Breast epithelium (tissue), 4 donors: ENCODE measurements at regions not wholly inside any gene's neighbourhood (a gene's known extent, or its start where the extent isn't known, plus 50 kb on each side); places are given as distances from the start of the nearest gene placed in this dataset.

ENCODE experiments used
- DNase-seq, 2 donors: peaks; one replicate each; pipeline ENCODE4 v3.0.0-alpha.2; 2019; ENCODE audit warnings: low spot score in 2 of 2
- H3K27ac ChIP-seq, 2 donors: fragments of 200-600 bp; sonication (generic) in 1 of 2; one replicate each; pipeline ENCODE4 v1.5.1; 2016 to 2019; ENCODE audit warnings: mild to moderate bottlenecking in 1 of 2
- H3K27me3 ChIP-seq, 2 donors: fragments of 200-600 bp; sonication (generic) in 1 of 2; one replicate each; pipeline versions ENCODE4 v1.5.1 to v1.6.0; 2017 to 2019; ENCODE audit warnings: control low read depth in 1 of 2, mild to moderate bottlenecking in 1 of 2
- H3K36me3 ChIP-seq: fragments of 200-600 bp; one replicate; pipeline ENCODE4 v1.5.1; 2019
- H3K4me1 ChIP-seq, 2 donors: fragments of 200-600 bp; sonication (generic); one replicate each; pipeline ENCODE4 v1.5.1; 2016 to 2019; ENCODE audit warnings: control low read depth in 1 of 2
- H3K4me3 ChIP-seq, 3 donors: fragments of 200-600 bp; sonication (generic); 1 replicate in 2 of 3; 2 replicates in 1 of 3; pipeline ENCODE4 v1.5.1; 2016 to 2019; ENCODE audit warnings: mild to moderate bottlenecking in 3 of 3, moderate library complexity in 2 of 3
- H3K9me3 ChIP-seq, 2 donors: fragments of 200-600 bp; sonication (generic) in 1 of 2; one replicate each; pipeline ENCODE4 v1.5.1; 2016 to 2019; ENCODE audit warnings: control low read depth in 1 of 2
- CTCF ChIP-seq, 3 donors: fragments of 450-650 bp; IDR thresholded peaks; one replicate each; pipeline ENCODE4 v1.5.1; 2016 to 2017; ENCODE audit warnings: antibody characterized with exemption in 3 of 3, mild to moderate bottlenecking in 3 of 3, moderate library complexity in 3 of 3
- POLR2A ChIP-seq: fragments of 450-650 bp; IDR thresholded peaks from one replicate; pipeline ENCODE4 v1.6.1; 2016; ENCODE audit warnings: antibody characterized with exemption, mild to moderate bottlenecking, moderate library complexity
- POLR2AphosphoS5 ChIP-seq, 3 donors: sonication (generic); formaldehyde crosslinking; IDR thresholded peaks; one replicate each; pipeline ENCODE4 v1.6.1; 2017; ENCODE audit warnings: antibody characterized with exemption in 3 of 3
- intact Hi-C: fragments of 100-400 bp; cut with DNase I; formaldehyde crosslinking; loops from one replicate; pipeline ENCODE4 v1.15.1; 2023; ENCODE audit warnings: low total_unique reads

- Histone ChIP-seq H3K4me1 (no peaks in the 10 kb centered on the region), H3K27ac (no peak overlapping the region), H3K4me3 (no peak overlapping the region), H3K36me3 (no peaks in the 10 kb centered on the region), H3K27me3 (no peaks in the 10 kb centered on the region), H3K9me3 (no peaks in the 10 kb centered on the region)
- no peak for DNase-seq
- intact Hi-C loops, result no loop called here
- TF ChIP-seq POLR2A (no peak), POLR2AphosphoS5 (IDR thresholded peaks at IDR 0.05) (no peak), CTCF (IDR thresholded peaks at IDR 0.05) (no peak)
Measured at GRCh38 chr18:5651736-5652135, 107.9 kb upstream of the EPB41L3 start.

- no peak for DNase-seq
- Histone ChIP-seq H3K36me3 (no peaks in the 10 kb centered on the region), H3K4me1 (no peaks in the 10 kb centered on the region), H3K27me3 (no peaks in the 10 kb centered on the region), H3K27ac (no peak overlapping the region), H3K9me3 (no peaks in the 10 kb centered on the region), H3K4me3 (no peak overlapping the region)
- intact Hi-C loops, result no loop called here
- TF ChIP-seq POLR2AphosphoS5 (IDR thresholded peaks at IDR 0.05), result no peak
- no peak for TF ChIP-seq POLR2A
- no peak for TF ChIP-seq CTCF (IDR thresholded peaks at IDR 0.05)
Measured at GRCh38 chr18:5649439-5649838, 105.6 kb upstream of the EPB41L3 start.

- Histone ChIP-seq H3K4me1 (no peaks in the 10 kb centered on the region), H3K9me3 (no peaks in the 10 kb centered on the region), H3K36me3 (no peaks in the 10 kb centered on the region), H3K27ac (no peak overlapping the region), H3K27me3 (no peaks in the 10 kb centered on the region), H3K4me3 (no peak overlapping the region)
- no peak for DNase-seq
- intact Hi-C loops, result no loop called here
- no peak for TF ChIP-seq CTCF (IDR thresholded peaks at IDR 0.05)
- TF ChIP-seq POLR2A, result no peak
- TF ChIP-seq POLR2AphosphoS5 (IDR thresholded peaks at IDR 0.05), result no peak
Measured at GRCh38 chr18:5646739-5647138, 102.9 kb upstream of the EPB41L3 start.

GRCh38 chr18:5643288-5643687 is 99.5 kb upstream of the EPB41L3 start:
- Histone ChIP-seq H3K9me3 (no peaks in the 10 kb centered on the region), H3K4me1 (no peaks in the 10 kb centered on the region), H3K4me3 (no peak overlapping the region), H3K36me3 (no peaks in the 10 kb centered on the region), H3K27ac (no peak overlapping the region), H3K27me3 (peaks cover 0 to 8% of the 10 kb centered on the region in 2 donors)
- TF ChIP-seq POLR2AphosphoS5 (IDR thresholded peaks at IDR 0.05), result no peak
- no peak for TF ChIP-seq CTCF (IDR thresholded peaks at IDR 0.05)
- TF ChIP-seq POLR2A, result no peak
- DNase-seq, result no peak
- intact Hi-C loops, result no loop called here

- Histone ChIP-seq H3K27ac (no peak overlapping the region), H3K36me3 (no peaks in the 10 kb centered on the region), H3K4me1 (no peaks in the 10 kb centered on the region), H3K4me3 (no peak overlapping the region), H3K27me3 (peaks cover 0 to 8% of the 10 kb centered on the region in 2 donors), H3K9me3 (no peaks in the 10 kb centered on the region)
- no peak for TF ChIP-seq POLR2A
- TF ChIP-seq CTCF (IDR thresholded peaks at IDR 0.05), result no peak
- no peak for TF ChIP-seq POLR2AphosphoS5 (IDR thresholded peaks at IDR 0.05)
- intact Hi-C loops, result no loop called here
- no peak for DNase-seq
Measured at GRCh38 chr18:5640939-5641338, 97.1 kb upstream of the EPB41L3 start.
